Glutamatergic neuron (in vitro differentiated cells): ENCODE measurements at regions not wholly inside any gene's neighbourhood (a gene's known extent, or its start where the extent isn't known, plus 50 kb on each side); places are given as distances from the start of the nearest gene placed in this dataset.
"Not testable (repeated sequence)": the region's sequence is repeated elsewhere in the genome, so short reads cannot be mapped to it uniquely, and the experiment has no call there.

Experiments
- DNase-seq: peaks from one replicate; pipeline ENCODE4 v3.0.0; 2022
- H3K27ac Mint-ChIP-seq: one replicate; pipeline ENCODE4 v1.8.0; 2020; ENCODE audit warnings: mild to moderate bottlenecking, mixed read lengths, inconsistent platforms; ENCODE audit not compliant: unreplicated experiment
- H3K27me3 Mint-ChIP-seq: one replicate; pipeline ENCODE4 v1.8.0; 2020; ENCODE audit warnings: mild to moderate bottlenecking, moderate library complexity, mixed read lengths, inconsistent platforms; ENCODE audit not compliant: unreplicated experiment
- H3K36me3 Mint-ChIP-seq: one replicate; pipeline ENCODE4 v1.8.0; 2020; ENCODE audit warnings: mild to moderate bottlenecking, mixed read lengths, inconsistent platforms; ENCODE audit not compliant: unreplicated experiment
- H3K4me1 Mint-ChIP-seq: one replicate; pipeline ENCODE4 v1.8.0; 2020; ENCODE audit warnings: mild to moderate bottlenecking, low read depth, mixed read lengths, inconsistent platforms; ENCODE audit not compliant: unreplicated experiment
- H3K4me3 Mint-ChIP-seq: one replicate; pipeline ENCODE4 v1.8.0; 2020; ENCODE audit warnings: mild to moderate bottlenecking, mixed read lengths, inconsistent platforms; ENCODE audit not compliant: unreplicated experiment
- H3K9me3 Mint-ChIP-seq: one replicate; pipeline ENCODE4 v1.8.0; 2020; ENCODE audit warnings: mild to moderate bottlenecking, moderate library complexity, mixed read lengths, inconsistent platforms; ENCODE audit not compliant: unreplicated experiment
- TF ChIP-seq, protein P1 (sequence below): fragments of 200-600 bp; sonication (generic); IDR thresholded peaks from one replicate; pipeline ENCODE4 v1.5.0; 2021; ENCODE audit not compliant: partially characterized antibody, unreplicated experiment

DNA sequence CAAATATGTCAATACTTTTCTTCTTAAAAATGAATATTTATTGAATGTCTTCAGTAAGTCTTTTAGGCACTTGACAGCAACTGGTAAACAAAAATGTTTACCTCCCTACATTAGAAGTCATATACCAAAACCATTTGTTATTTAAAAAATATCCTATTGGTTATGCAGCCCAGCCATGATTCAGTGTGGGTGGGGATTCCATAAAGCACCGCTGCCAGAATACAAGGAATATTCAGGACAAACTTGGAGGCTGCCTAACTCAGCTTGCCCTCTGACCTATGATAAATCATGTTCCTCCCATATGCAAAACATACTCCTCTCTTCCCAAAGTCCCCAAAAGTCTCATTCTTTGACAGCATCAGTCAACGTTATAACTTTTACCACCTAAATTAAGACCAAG, 486.8 kb upstream of the IRAK1BP1 start:
- Mint-ChIP-seq H3K4me3 (no peak overlapping the region), H3K9me3 (peaks cover 2% of the 10 kb centered on the region), H3K27me3 (peaks cover 2% of the 10 kb centered on the region), H3K27ac (no peak overlapping the region), H3K36me3 (peaks cover 3% of the 10 kb centered on the region), H3K4me1 (no peaks in the 10 kb centered on the region)
- TF ChIP-seq, protein P1, sequence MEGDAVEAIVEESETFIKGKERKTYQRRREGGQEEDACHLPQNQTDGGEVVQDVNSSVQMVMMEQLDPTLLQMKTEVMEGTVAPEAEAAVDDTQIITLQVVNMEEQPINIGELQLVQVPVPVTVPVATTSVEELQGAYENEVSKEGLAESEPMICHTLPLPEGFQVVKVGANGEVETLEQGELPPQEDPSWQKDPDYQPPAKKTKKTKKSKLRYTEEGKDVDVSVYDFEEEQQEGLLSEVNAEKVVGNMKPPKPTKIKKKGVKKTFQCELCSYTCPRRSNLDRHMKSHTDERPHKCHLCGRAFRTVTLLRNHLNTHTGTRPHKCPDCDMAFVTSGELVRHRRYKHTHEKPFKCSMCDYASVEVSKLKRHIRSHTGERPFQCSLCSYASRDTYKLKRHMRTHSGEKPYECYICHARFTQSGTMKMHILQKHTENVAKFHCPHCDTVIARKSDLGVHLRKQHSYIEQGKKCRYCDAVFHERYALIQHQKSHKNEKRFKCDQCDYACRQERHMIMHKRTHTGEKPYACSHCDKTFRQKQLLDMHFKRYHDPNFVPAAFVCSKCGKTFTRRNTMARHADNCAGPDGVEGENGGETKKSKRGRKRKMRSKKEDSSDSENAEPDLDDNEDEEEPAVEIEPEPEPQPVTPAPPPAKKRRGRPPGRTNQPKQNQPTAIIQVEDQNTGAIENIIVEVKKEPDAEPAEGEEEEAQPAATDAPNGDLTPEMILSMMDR, result no peak
- DNase-seq, result no peak

DNA sequence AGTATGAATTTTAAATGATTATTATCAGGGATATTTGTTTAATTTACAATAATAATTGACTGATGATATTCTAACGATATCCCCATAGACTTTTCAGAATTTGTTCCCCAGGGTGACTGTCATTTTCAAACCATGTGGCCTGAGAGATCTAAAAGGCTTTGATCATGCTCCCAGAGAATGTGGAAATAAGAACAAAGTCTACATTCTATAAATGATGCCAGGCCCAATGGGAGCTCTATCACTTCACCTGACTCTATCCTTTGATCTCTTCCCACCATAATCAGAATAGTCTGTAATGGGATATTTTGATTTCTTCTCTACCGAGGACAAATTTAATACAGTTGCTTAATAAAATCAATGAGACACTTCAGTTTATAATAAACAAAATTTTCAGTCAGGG, 483.4 kb upstream of the IRAK1BP1 start:
- TF ChIP-seq, protein P1, result no peak
- Mint-ChIP-seq H3K27me3 (peaks cover 2% of the 10 kb centered on the region), H3K27ac (no peak overlapping the region), H3K4me1 (no peaks in the 10 kb centered on the region), H3K9me3 (no peaks in the 10 kb centered on the region), H3K36me3 (peaks cover 15% of the 10 kb centered on the region), H3K4me3 (no peak overlapping the region)
- no peak for DNase-seq

DNA sequence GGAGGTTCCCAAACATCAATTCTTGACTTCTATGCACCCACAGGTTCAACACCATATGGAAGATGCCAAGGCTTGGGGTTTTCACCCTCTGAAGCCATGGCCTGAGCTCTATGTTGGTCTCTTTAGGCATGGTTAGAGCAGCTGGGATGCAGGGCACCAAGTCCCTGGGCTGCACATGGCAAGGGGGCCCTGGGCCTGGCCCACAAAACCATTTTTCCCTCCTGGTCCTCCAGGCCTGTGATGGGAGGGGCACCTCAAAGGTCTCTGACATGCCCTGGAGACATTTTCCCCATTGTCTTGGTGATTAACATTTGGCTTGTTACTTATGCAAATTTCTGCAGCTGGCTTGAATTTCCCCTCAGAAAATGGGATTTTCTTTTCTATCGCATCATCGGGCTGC, 480.5 kb upstream of the IRAK1BP1 start:
- not testable (repeated sequence) for H3K27ac Mint-ChIP-seq, H3K4me1 Mint-ChIP-seq, H3K9me3 Mint-ChIP-seq, H3K4me3 Mint-ChIP-seq, H3K27me3 Mint-ChIP-seq, DNase-seq
- H3K36me3 Mint-ChIP-seq, result peaks cover 20% of the 10 kb centered on the region

DNA sequence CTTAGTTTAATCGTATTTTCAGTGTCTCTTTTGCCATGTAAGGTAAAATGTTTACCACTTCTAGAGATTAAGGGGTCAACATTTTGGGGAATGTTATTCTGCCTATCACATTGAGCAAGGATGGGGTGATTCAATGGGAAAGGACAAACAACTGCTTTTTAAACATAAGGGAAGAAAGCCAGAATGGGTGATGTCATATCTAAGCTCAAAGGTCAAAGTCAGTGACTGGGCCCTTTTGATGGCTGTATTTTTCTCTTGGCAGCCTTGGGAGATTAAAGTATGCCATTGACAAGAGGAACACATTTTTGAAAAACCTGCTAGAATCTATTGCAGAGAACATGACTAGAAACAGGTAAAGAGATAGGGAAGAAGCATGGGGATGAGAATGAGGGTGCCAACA, 477.3 kb upstream of the IRAK1BP1 start:
- TF ChIP-seq, protein P1, result no peak
- Mint-ChIP-seq H3K4me1 (no peaks in the 10 kb centered on the region), H3K27me3 (no peaks in the 10 kb centered on the region), H3K4me3 (no peak overlapping the region), H3K9me3 (no peaks in the 10 kb centered on the region), H3K36me3 (peaks cover 20% of the 10 kb centered on the region), H3K27ac (no peak overlapping the region)
- no peak for DNase-seq

DNA sequence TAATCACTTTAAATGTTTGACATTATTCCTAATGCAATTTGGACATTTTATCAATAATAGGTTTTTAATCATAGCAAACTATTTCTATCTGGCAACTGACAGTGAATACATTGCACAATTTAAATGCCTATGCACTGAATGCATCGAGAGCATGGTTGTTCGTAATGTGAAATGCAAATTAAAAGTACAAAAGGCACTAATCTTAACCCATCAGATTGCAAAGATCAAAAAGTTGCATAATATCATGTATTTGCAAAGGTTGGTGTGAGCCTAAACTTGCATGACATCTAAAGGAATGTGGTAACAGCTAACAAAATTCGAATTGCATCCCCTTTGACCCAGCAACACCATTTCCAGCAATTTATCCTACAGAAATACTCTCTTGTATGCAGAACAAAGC, 469.9 kb upstream of the IRAK1BP1 start:
- Mint-ChIP-seq H3K27me3 (peaks cover 2% of the 10 kb centered on the region), H3K36me3 (no peaks in the 10 kb centered on the region), H3K9me3 (no peaks in the 10 kb centered on the region), H3K27ac (no peak overlapping the region), H3K4me1 (no peaks in the 10 kb centered on the region), H3K4me3 (no peak overlapping the region)
- TF ChIP-seq, protein P1, result no peak
- no peak for DNase-seq

DNA sequence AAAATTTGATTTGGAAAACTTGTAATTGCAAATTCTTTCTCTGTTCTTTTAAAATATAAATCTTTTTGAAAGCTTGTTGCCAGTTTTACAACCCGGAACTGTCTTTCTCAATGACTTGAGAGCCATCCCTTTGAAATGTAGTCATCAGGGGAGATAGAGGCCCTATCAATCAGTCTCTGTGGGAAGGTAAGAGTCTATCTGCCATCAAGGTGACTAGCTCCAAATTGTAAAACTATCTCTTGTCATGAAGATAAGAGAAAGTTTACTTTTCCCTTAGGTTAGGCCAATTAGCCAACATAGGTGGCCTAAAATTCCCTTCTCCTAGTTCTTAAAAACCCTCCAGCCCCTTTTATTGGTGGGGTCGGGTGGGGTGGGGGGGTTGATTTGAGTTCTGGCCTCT, 469.1 kb upstream of the IRAK1BP1 start:
- Mint-ChIP-seq H3K9me3 (no peaks in the 10 kb centered on the region), H3K27me3 (peaks cover 2% of the 10 kb centered on the region), H3K4me3 (no peak overlapping the region), H3K36me3 (no peaks in the 10 kb centered on the region), H3K4me1 (no peaks in the 10 kb centered on the region), H3K27ac (no peak overlapping the region)
- TF ChIP-seq, protein P1, result no peak
- no peak for DNase-seq
